SK-N-SH (cell line): ENCODE measurements at regions not wholly inside any gene's neighbourhood (a gene's known extent, or its start where the extent isn't known, plus 50 kb on each side); places are given as distances from the start of the nearest gene placed in this dataset.

ENCODE experiments used
- EP300 ChIP-seq, 2 experiments: IDR thresholded peaks; 2 replicates each; pipeline versions ENCODE4 v1.4.0 to v1.6.1; 2012; ENCODE audit warnings: borderline replicate concordance in 1 of 2, low read depth in 1 of 2, low read length in 1 of 2
- EZH2phosphoT487 ChIP-seq: fragments of 200-600 bp; sonication (generic); IDR thresholded peaks from 2 replicates; pipeline ENCODE4 v1.6.1; 2017; ENCODE audit warnings: low read depth, mixed run types, mild to moderate bottlenecking, antibody characterized with exemption, moderate library complexity, borderline replicate concordance
- GATA2 ChIP-seq: sonication (generic); formaldehyde crosslinking; IDR thresholded peaks from 2 replicates; pipeline ENCODE4 v1.5.0; 2020; ENCODE audit warnings: mild to moderate bottlenecking, missing genetic modification reagents
- SMC3 ChIP-seq: IDR thresholded peaks from 2 replicates; pipeline ENCODE4 v1.6.1; 2012; ENCODE audit warnings: low read depth, low read length, improper control_type of control experiment
- TF ChIP-seq, protein P1 (sequence below): fragments of 200-600 bp; sonication (generic); IDR thresholded peaks from 2 replicates; pipeline ENCODE4 v1.6.1; 2017; ENCODE audit warnings: antibody characterized with exemption, mild to moderate bottlenecking, moderate library complexity
- TF ChIP-seq, protein P2 (sequence below): fragments of 150-350 bp; IDR thresholded peaks from 2 replicates; pipeline ENCODE4 v1.6.1; 2017; ENCODE audit warnings: antibody characterized with exemption, low read length, low read depth, borderline replicate concordance
- TF ChIP-seq, protein P3 (sequence below): IDR thresholded peaks from 2 replicates; pipeline ENCODE4 v1.4.0; 2012; ENCODE audit warnings: low read depth, borderline replicate concordance

DNA sequence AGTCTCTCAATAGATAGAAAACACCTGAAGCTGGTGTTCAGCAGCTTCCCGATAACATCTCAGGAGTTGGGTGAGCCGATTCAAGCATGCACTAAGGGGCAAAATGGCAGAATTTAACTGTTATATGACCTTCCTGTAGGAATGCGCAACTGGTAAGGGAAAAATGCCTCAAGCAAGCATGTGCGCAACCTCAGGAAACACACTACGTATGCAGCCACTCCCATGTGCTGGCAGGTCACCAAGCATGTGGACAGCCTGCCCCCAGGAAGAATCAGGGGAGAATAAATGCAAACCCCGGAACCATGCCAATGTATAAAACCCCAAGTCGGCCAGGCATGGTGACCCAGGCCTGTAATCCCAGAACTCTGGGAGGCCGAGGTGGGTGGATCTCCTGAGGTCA, 645.6 kb downstream of the NYAP2 start:
- TF ChIP-seq, protein P1, sequence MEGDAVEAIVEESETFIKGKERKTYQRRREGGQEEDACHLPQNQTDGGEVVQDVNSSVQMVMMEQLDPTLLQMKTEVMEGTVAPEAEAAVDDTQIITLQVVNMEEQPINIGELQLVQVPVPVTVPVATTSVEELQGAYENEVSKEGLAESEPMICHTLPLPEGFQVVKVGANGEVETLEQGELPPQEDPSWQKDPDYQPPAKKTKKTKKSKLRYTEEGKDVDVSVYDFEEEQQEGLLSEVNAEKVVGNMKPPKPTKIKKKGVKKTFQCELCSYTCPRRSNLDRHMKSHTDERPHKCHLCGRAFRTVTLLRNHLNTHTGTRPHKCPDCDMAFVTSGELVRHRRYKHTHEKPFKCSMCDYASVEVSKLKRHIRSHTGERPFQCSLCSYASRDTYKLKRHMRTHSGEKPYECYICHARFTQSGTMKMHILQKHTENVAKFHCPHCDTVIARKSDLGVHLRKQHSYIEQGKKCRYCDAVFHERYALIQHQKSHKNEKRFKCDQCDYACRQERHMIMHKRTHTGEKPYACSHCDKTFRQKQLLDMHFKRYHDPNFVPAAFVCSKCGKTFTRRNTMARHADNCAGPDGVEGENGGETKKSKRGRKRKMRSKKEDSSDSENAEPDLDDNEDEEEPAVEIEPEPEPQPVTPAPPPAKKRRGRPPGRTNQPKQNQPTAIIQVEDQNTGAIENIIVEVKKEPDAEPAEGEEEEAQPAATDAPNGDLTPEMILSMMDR = no peak
- TF ChIP-seq, protein P2, sequence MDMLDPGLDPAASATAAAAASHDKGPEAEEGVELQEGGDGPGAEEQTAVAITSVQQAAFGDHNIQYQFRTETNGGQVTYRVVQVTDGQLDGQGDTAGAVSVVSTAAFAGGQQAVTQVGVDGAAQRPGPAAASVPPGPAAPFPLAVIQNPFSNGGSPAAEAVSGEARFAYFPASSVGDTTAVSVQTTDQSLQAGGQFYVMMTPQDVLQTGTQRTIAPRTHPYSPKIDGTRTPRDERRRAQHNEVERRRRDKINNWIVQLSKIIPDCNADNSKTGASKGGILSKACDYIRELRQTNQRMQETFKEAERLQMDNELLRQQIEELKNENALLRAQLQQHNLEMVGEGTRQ = no peak
- TF ChIP-seq, protein P3, sequence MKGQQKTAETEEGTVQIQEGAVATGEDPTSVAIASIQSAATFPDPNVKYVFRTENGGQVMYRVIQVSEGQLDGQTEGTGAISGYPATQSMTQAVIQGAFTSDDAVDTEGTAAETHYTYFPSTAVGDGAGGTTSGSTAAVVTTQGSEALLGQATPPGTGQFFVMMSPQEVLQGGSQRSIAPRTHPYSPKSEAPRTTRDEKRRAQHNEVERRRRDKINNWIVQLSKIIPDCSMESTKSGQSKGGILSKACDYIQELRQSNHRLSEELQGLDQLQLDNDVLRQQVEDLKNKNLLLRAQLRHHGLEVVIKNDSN = no peak
- TF ChIP-seq GATA2 (CRISPR knock-in tag) (no peak), EZH2phosphoT487 (no peak), EP300 (IDR thresholded peaks at IDR 0.05; ENCODE audit: borderline replicate concordance in 1 of 2, low read depth in 1 of 2, low read length in 1 of 2) (no peak), SMC3 (no peak)
